Neural cell (in vitro differentiated cells): ENCODE measurements at regions not wholly inside any gene's neighbourhood (a gene's known extent, or its start where the extent isn't known, plus 50 kb on each side); places are given as distances from the start of the nearest gene placed in this dataset.

Source experiments
- H2AFZ ChIP-seq: fragments of 200-600, 300-800 bp; sonication (generic), shearing (Covaris generic); 2 replicates; pipeline ENCODE4 v1.6.0; 2014; ENCODE audit warnings: low read depth, mild to moderate bottlenecking, antibody characterized with exemption, low read length, moderate library complexity
- H3F3A ChIP-seq: fragments of 200-600 bp; shearing (Covaris generic); 2 replicates; pipeline ENCODE4 v1.6.1; 2016; ENCODE audit warnings: mild to moderate bottlenecking, moderate library complexity, mixed read lengths, antibody characterized with exemption, low read length; ENCODE audit not compliant: insufficient read depth, poor library complexity, severe bottlenecking
- H3K27ac ChIP-seq: fragments of 200-600, 300-800 bp; sonication (generic), shearing (Covaris generic); 2 replicates; pipeline ENCODE4 v1.5.1; 2014; ENCODE audit warnings: mild to moderate bottlenecking, low read length, moderate library complexity
- H3K27me3 ChIP-seq: fragments of 300-800, 200-600 bp; sonication (generic), shearing (Covaris generic); 2 replicates; pipeline ENCODE4 v1.6.0; 2014; ENCODE audit warnings: mild to moderate bottlenecking, low read depth, low read length, moderate library complexity; ENCODE audit not compliant: insufficient read depth
- H3K36me3 ChIP-seq: fragments of 300-800, 200-600 bp; sonication (generic), shearing (Covaris generic); 2 replicates; pipeline ENCODE4 v1.5.1; 2014; ENCODE audit warnings: mild to moderate bottlenecking, antibody characterized with exemption, low read length, moderate library complexity; ENCODE audit not compliant: insufficient read depth
- H3K4me2 ChIP-seq: fragments of 300-800, 200-600 bp; sonication (generic), shearing (Covaris generic); 2 replicates; pipeline ENCODE4 v1.6.0; 2014; ENCODE audit warnings: mild to moderate bottlenecking, low read length
- H3K4me3 ChIP-seq: fragments of 300-800, 200-600 bp; sonication (generic), shearing (Covaris generic); 2 replicates; pipeline ENCODE4 v1.5.1; 2014; ENCODE audit warnings: mild to moderate bottlenecking, low read length, moderate library complexity
- H3K79me2 ChIP-seq: fragments of 200-600 bp; shearing (Covaris generic); replicated peaks from 2 replicates; pipeline ENCODE4 v1.6.0; 2014; ENCODE audit warnings: mild to moderate bottlenecking, low read length, moderate library complexity; ENCODE audit not compliant: insufficient read depth
- H3K9ac ChIP-seq: fragments of 300-800, 200-600 bp; sonication (generic), shearing (Covaris generic); 2 replicates; pipeline ENCODE4 v1.6.1; 2016; ENCODE audit warnings: mild to moderate bottlenecking, low read length, mixed read lengths
- H3K9me2 ChIP-seq: fragments of 200-600 bp; shearing (Covaris generic); 2 replicates; pipeline ENCODE4 v1.6.1; 2016; ENCODE audit warnings: mild to moderate bottlenecking, low read length, mixed read lengths; ENCODE audit not compliant: insufficient read depth
- H3K9me3 ChIP-seq: fragments of 200-600, 300-800 bp; sonication (generic), shearing (Covaris generic); 2 replicates; pipeline ENCODE4 v1.6.1; 2016; ENCODE audit warnings: mild to moderate bottlenecking, mixed run types, low read length, moderate library complexity, mixed read lengths
- H4K20me1 ChIP-seq: fragments of 200-600 bp; shearing (Covaris generic); 2 replicates; pipeline ENCODE4 v1.6.1; 2016; ENCODE audit warnings: mild to moderate bottlenecking, mixed run types; ENCODE audit not compliant: insufficient read depth
- EP300 ChIP-seq: fragments of 450-650 bp; conservative IDR thresholded peaks from 2 replicates; pipeline ENCODE4 v1.6.1; 2014; ENCODE audit warnings: antibody characterized with exemption, mild to moderate bottlenecking, moderate library complexity; ENCODE audit not compliant: poor library complexity, severe bottlenecking
- EZH2 ChIP-seq: fragments of 200-600, 300-800 bp; shearing (Covaris generic), sonication (generic); IDR thresholded peaks from 2 replicates; pipeline ENCODE4 v1.6.1; 2014; ENCODE audit warnings: antibody characterized with exemption, low read length, borderline replicate concordance, mild to moderate bottlenecking; ENCODE audit not compliant: insufficient read depth, poor library complexity, severe bottlenecking
- MXI1 ChIP-seq: fragments of 450-650 bp; conservative IDR thresholded peaks from 2 replicates; pipeline ENCODE4 v1.6.1; 2014; ENCODE audit warnings: antibody characterized with exemption, mild to moderate bottlenecking; ENCODE audit not compliant: poor library complexity, severe bottlenecking
- POLR2AphosphoS5 ChIP-seq: IDR thresholded peaks from 2 replicates; pipeline ENCODE4 v1.6.1; 2012
- RAD21 ChIP-seq: fragments of 450-650 bp; conservative IDR thresholded peaks from 2 replicates; pipeline ENCODE4 v1.6.1; 2014; ENCODE audit warnings: antibody characterized with exemption, mild to moderate bottlenecking, moderate library complexity
- SMC3 ChIP-seq: fragments of 450-650 bp; conservative IDR thresholded peaks from 2 replicates; pipeline ENCODE4 v1.6.1; 2014; ENCODE audit warnings: antibody characterized with exemption, mild to moderate bottlenecking, moderate library complexity; ENCODE audit not compliant: poor library complexity
- TAF1 ChIP-seq: IDR thresholded peaks from 2 replicates; pipeline ENCODE4 v1.6.1; 2012; ENCODE audit warnings: low read depth
- TF ChIP-seq, protein P1 (sequence below): fragments of 450-650 bp; IDR thresholded peaks from 2 replicates; pipeline ENCODE4 v1.5.1; 2014; ENCODE audit warnings: antibody characterized with exemption, mild to moderate bottlenecking, moderate library complexity; ENCODE audit not compliant: poor library complexity, severe bottlenecking
- TF ChIP-seq, protein P2 (sequence below): IDR thresholded peaks from 2 replicates; pipeline ENCODE4 v1.6.1; 2012; ENCODE audit warnings: borderline replicate concordance

DNA sequence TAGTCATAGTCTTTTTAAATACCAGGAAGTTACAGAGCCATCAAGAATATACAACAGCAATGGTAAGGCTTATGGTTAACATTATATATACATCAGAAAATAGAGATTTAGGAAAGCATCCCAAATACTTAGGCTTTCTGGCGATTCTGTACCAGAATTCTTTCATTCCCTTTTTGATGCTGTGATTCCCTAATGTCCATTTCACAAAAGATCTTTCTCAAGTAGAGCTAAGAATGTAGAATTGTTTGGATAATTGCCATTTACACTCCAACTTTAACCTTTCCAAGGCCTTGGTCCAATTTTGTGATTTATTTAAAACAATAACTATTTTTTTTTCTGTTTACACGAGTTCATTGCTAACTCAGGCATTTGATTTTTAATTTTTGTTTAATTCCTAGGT is 422.2 kb downstream of the MTX2 start:
- Histone ChIP-seq H3K9ac (no peak overlapping the region), H3K27ac (no peak overlapping the region), H3K36me3 (no peaks in the 10 kb centered on the region), H3K9me2 (no peaks in the 10 kb centered on the region), H3K4me3 (no peak overlapping the region), H3K27me3 (no peaks in the 10 kb centered on the region), H2AFZ (no peak overlapping the region), H3K4me2 (no peak overlapping the region), H3F3A (no peaks in the 10 kb centered on the region), H3K79me2 (no peaks in the 10 kb centered on the region), H4K20me1 (no peaks in the 10 kb centered on the region), H3K9me3 (no peaks in the 10 kb centered on the region)
- TF ChIP-seq SMC3 (no peak), POLR2AphosphoS5 (no peak), MXI1 (no peak), EZH2 (no peak), TAF1 (no peak), EP300 (no peak), RAD21 (no peak)
- TF ChIP-seq, protein P1, sequence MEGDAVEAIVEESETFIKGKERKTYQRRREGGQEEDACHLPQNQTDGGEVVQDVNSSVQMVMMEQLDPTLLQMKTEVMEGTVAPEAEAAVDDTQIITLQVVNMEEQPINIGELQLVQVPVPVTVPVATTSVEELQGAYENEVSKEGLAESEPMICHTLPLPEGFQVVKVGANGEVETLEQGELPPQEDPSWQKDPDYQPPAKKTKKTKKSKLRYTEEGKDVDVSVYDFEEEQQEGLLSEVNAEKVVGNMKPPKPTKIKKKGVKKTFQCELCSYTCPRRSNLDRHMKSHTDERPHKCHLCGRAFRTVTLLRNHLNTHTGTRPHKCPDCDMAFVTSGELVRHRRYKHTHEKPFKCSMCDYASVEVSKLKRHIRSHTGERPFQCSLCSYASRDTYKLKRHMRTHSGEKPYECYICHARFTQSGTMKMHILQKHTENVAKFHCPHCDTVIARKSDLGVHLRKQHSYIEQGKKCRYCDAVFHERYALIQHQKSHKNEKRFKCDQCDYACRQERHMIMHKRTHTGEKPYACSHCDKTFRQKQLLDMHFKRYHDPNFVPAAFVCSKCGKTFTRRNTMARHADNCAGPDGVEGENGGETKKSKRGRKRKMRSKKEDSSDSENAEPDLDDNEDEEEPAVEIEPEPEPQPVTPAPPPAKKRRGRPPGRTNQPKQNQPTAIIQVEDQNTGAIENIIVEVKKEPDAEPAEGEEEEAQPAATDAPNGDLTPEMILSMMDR = no peak
- TF ChIP-seq, protein P2, sequence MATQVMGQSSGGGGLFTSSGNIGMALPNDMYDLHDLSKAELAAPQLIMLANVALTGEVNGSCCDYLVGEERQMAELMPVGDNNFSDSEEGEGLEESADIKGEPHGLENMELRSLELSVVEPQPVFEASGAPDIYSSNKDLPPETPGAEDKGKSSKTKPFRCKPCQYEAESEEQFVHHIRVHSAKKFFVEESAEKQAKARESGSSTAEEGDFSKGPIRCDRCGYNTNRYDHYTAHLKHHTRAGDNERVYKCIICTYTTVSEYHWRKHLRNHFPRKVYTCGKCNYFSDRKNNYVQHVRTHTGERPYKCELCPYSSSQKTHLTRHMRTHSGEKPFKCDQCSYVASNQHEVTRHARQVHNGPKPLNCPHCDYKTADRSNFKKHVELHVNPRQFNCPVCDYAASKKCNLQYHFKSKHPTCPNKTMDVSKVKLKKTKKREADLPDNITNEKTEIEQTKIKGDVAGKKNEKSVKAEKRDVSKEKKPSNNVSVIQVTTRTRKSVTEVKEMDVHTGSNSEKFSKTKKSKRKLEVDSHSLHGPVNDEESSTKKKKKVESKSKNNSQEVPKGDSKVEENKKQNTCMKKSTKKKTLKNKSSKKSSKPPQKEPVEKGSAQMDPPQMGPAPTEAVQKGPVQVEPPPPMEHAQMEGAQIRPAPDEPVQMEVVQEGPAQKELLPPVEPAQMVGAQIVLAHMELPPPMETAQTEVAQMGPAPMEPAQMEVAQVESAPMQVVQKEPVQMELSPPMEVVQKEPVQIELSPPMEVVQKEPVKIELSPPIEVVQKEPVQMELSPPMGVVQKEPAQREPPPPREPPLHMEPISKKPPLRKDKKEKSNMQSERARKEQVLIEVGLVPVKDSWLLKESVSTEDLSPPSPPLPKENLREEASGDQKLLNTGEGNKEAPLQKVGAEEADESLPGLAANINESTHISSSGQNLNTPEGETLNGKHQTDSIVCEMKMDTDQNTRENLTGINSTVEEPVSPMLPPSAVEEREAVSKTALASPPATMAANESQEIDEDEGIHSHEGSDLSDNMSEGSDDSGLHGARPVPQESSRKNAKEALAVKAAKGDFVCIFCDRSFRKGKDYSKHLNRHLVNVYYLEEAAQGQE = no peak

DNA sequence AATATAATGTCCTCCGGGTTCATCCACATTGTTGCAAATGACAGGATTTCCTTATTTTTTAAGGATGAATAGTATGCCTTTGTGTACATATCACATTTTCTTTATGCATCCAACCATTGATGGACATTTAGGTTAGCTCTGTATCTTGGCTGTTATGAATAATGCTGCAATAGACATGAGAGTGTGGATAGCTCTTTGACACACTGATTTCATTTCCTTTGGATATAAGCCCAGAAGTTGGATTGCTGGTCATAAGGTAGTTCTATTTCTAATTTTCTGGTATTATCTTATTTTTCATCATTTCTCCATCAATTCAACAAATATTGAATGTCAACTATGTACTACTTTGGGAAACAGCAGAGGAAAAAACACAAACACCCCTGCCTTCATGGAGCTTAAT is 423.3 kb downstream of the MTX2 start:
- H3K4me2 ChIP-seq = no peak overlapping the region
- H3K9me3 ChIP-seq = no peaks in the 10 kb centered on the region
- no peaks in the 10 kb centered on the region for H3K27me3 ChIP-seq
- TF ChIP-seq MXI1 (no peak), POLR2AphosphoS5 (no peak), TAF1 (no peak), EZH2 (no peak), SMC3 (no peak), RAD21 (no peak), EP300 (no peak)
- TF ChIP-seq, protein P1 = no peak
- TF ChIP-seq, protein P2 = no peak
- H3K4me3 ChIP-seq = no peak overlapping the region
- no peaks in the 10 kb centered on the region for H3K9me2 ChIP-seq
- H2AFZ ChIP-seq = no peak overlapping the region
- H3K27ac ChIP-seq = no peak overlapping the region
- no peaks in the 10 kb centered on the region for H3K79me2 ChIP-seq
- no peaks in the 10 kb centered on the region for H4K20me1 ChIP-seq
- no peak overlapping the region for H3K9ac ChIP-seq
- no peaks in the 10 kb centered on the region for H3K36me3 ChIP-seq
- no peaks in the 10 kb centered on the region for H3F3A ChIP-seq
